IPS-18a (cell line): ENCODE measurements at regions not wholly inside any gene's neighbourhood (a gene's known extent, or its start where the extent isn't known, plus 50 kb on each side); places are given as distances from the start of the nearest gene placed in this dataset.

Experiments
- H3K27ac ChIP-seq: one replicate; pipeline ENCODE4 v1.5.1; 2013; ENCODE audit warnings: low read length
- H3K27me3 ChIP-seq: one replicate; pipeline ENCODE4 v1.6.1; 2013; ENCODE audit warnings: mild to moderate bottlenecking, low read length; ENCODE audit not compliant: control insufficient read depth, insufficient read depth
- H3K36me3 ChIP-seq: one replicate; pipeline ENCODE4 v1.6.1; 2013; ENCODE audit warnings: low read depth, low read length; ENCODE audit not compliant: control insufficient read depth
- H3K4me1 ChIP-seq: one replicate; pipeline ENCODE4 v1.6.1; 2013; ENCODE audit warnings: low read depth, low read length; ENCODE audit not compliant: control insufficient read depth
- H3K4me3 ChIP-seq: one replicate; pipeline ENCODE4 v1.5.1; 2013; ENCODE audit warnings: low read length
- H3K9ac ChIP-seq: one replicate; pipeline ENCODE4 v1.6.1; 2013; ENCODE audit warnings: mild to moderate bottlenecking, low read length, moderate library complexity
- H3K9me3 ChIP-seq: one replicate; pipeline ENCODE4 v1.6.1; 2013; ENCODE audit warnings: low read depth, low read length; ENCODE audit not compliant: control insufficient read depth

DNA sequence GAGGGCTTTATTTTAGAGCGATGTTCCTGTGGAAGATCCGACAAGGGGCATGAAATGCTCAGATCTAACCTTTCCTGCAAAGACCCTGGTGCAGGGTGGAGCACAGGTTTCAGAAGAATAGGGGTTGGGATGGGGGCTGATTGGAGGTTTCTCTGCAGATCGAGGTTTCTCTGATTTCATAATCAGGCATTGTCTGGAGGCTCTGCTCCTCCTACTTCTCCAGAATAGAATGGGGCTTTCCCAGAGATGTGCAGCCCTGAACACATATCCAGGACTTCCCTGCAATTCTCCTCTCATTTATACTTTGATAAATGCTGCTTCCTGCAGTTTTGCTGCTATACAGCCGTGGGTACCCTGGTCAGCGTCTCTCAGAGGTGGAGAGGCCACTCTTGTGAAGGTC, 397.6 kb upstream of the BOD1L1 start:
- peaks cover 6% of the 10 kb centered on the region for H3K4me1 ChIP-seq
- H3K36me3 ChIP-seq = no peaks in the 10 kb centered on the region
- H3K4me3 ChIP-seq = no peak overlapping the region
- H3K9me3 ChIP-seq = no peaks in the 10 kb centered on the region
- H3K27me3 ChIP-seq = no peaks in the 10 kb centered on the region
- no peak overlapping the region for H3K27ac ChIP-seq
- no peak overlapping the region for H3K9ac ChIP-seq

DNA sequence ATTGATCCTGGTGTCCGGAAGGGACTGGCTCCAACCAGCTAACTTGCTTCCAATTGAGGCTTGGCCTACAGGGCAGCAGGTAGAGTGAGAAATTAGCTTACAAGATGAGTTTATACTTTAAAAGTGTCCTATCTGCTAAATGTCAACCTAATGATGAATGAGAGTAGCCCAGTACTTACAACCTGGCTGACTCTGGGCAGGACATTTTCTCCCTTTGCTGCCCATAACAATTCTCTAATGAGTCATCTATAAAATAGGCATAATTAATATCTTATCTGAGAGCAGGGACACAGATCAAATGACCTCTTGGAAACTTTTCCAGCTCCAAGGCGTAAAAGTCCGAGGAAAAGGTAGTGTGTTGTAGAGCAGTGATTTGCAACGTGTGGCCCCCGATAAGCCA, 398.4 kb upstream of the BOD1L1 start:
- Histone ChIP-seq H3K27me3 (no peaks in the 10 kb centered on the region), H3K27ac (no peak overlapping the region), H3K36me3 (no peaks in the 10 kb centered on the region)

DNA sequence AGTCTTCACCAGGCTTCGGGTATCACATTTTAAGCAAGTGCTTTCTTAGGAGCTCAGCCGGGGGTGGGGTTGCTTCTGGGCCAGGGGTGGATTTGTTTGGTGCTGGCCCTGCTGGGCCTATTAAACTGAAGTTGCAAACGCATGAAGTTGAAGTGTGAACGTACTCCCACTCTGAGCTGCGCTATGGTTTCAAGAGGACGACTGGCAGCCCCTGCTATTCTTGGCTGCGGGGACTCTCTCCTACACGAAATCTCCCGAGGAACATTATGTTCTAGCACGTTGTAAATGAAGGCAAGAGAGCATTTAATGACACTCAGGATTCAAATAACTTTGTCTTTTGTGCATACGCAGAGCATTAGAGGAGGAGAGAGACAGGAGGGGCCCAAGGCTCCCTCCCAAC, 401.3 kb upstream of the BOD1L1 start:
- Histone ChIP-seq H3K4me3 (no peak overlapping the region), H3K27ac (no peak overlapping the region), H3K36me3 (no peaks in the 10 kb centered on the region), H3K9ac (no peak overlapping the region), H3K9me3 (no peaks in the 10 kb centered on the region), H3K4me1 (peaks cover 6% of the 10 kb centered on the region), H3K27me3 (no peaks in the 10 kb centered on the region)

More for the DNA sequence above, 398.4 kb upstream of the BOD1L1 start:
- peaks cover 6% of the 10 kb centered on the region for H3K4me1 ChIP-seq
- no peak overlapping the region for H3K9ac ChIP-seq
- no peak overlapping the region for H3K4me3 ChIP-seq
- no peaks in the 10 kb centered on the region for H3K9me3 ChIP-seq

DNA sequence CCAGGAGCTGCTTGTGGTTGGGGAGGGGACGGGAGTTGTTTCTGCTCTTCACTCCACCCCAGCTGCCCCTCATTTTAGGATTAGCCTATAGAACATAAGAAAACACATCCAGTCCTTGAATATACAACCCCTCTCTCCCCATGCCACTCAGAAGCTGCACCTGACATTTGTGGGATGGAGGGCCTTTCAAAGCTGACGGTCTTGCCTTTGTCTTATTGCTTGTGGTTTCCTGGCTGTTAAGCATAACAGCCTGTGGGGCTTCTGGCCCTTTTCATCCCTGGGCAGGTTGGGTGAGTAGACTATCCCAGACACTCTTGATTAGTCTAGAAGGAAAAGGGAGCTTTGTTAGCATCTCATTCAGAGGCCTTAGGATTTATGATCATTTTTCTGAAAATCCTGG, 407.6 kb upstream of the BOD1L1 start:
- Histone ChIP-seq H3K4me1 (no peaks in the 10 kb centered on the region), H3K36me3 (no peaks in the 10 kb centered on the region), H3K27ac (no peak overlapping the region), H3K9ac (no peak overlapping the region), H3K4me3 (no peak overlapping the region), H3K27me3 (no peaks in the 10 kb centered on the region), H3K9me3 (no peaks in the 10 kb centered on the region)

DNA sequence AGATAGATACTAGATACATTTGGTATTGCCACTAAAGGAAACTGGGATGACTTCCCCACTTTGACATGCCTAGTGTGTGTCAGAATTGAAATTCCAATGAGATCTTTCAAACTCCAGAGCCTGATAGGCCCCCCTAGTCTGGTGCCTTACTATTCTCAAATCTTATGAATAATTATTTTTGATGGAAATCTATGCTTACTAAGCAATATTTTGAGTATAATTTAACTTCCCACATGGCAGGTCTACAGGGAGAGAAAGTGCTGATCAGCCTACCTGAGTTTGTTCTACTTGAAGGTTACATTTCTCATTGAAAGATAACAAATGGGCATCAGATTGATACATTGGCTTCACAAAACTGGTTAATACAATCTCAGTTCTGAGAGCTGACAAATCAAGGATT, 415.7 kb upstream of the BOD1L1 start:
- Histone ChIP-seq H3K9ac (no peak overlapping the region), H3K4me3 (no peak overlapping the region), H3K9me3 (no peaks in the 10 kb centered on the region), H3K36me3 (no peaks in the 10 kb centered on the region), H3K27me3 (no peaks in the 10 kb centered on the region), H3K4me1 (no peaks in the 10 kb centered on the region), H3K27ac (no peak overlapping the region)

DNA sequence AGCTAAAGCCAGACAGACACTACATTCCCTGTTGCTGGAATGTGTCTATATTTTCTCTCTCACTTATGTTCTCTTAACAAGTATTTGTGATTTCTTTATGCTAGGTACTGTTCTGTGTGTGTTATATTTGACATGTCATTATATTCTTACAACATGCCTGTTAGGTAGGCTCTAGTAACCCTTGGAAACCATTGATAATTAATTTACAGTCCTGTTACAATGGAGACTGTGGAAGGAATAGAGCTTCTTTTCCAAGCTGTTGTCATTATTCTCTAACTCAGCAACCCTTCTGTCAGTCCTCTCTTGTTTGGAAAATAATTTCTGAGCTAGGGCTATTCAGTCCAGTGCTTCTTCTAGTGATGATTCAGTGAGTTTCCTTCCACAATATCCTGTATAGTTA, 419.1 kb upstream of the BOD1L1 start:
- Histone ChIP-seq H3K9ac (no peak overlapping the region), H3K9me3 (no peaks in the 10 kb centered on the region), H3K4me3 (no peak overlapping the region), H3K27me3 (no peaks in the 10 kb centered on the region), H3K4me1 (no peaks in the 10 kb centered on the region), H3K27ac (no peak overlapping the region), H3K36me3 (no peaks in the 10 kb centered on the region)

DNA sequence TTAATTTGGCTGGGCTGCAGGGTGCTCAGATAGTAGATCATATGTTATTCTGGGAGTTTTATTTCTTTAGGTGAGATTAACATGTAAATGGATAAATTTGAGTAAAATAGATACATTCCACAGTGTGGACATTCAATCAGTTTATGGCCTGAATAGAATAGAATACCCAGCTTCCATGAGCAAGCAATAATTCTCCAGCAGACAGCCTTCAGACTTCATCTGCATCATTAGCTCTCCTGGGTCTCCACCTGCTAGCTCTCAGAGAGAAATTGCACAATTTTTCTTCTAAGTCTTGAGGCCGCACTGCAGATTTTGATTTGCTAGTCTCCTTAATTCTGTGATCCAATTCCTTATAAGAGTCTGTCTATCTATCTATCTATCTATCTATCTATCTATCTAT, 420.3 kb upstream of the BOD1L1 start:
- no peaks in the 10 kb centered on the region for H3K4me1 ChIP-seq
- no peak overlapping the region for H3K27ac ChIP-seq
- H3K9me3 ChIP-seq = no peaks in the 10 kb centered on the region
- no peaks in the 10 kb centered on the region for H3K36me3 ChIP-seq
- H3K4me3 ChIP-seq = no peak overlapping the region
- H3K9ac ChIP-seq = no peak overlapping the region
- H3K27me3 ChIP-seq = no peaks in the 10 kb centered on the region

DNA sequence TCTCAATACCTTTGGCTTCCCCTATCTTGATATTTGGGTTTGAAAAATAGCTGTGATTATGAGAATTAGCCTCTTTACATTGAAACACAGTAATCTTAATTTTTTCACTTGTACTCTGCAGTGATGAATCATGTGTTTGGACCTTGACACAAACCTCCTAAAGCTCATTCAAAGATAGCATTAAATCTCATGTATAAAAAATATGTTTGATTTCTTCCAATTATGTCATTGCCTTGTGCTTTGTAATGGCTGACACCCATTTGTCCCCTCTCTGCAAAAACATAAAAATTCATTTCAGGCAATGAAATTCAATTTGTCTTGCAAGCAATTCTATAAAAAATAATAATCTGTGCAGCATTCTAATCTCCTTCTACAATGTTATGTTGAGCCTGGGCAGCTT, 422.4 kb upstream of the BOD1L1 start:
- Histone ChIP-seq H3K4me1 (no peaks in the 10 kb centered on the region), H3K27me3 (no peaks in the 10 kb centered on the region), H3K27ac (no peak overlapping the region), H3K4me3 (no peak overlapping the region), H3K9me3 (no peaks in the 10 kb centered on the region), H3K9ac (no peak overlapping the region), H3K36me3 (no peaks in the 10 kb centered on the region)

DNA sequence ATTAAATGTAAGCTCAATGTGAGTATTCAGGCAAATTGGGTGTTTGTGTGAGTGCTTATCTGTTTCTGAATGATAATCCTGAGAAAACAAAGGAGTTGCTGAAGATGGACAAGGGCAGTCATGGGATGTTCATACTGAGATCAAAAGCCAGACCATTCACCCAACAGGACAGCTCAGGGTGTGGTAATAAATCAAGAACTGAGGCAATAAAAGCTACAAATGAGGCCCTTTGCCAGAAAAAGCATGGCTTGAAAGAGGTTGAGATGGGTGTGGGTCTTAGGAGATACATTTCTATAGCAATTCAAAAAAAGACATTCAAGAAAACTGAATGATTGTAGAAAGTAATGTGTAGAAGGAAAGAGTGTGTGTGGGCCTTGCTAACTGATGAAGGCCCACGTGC, 425.8 kb upstream of the BOD1L1 start:
- no peak overlapping the region for H3K4me3 ChIP-seq
- H3K36me3 ChIP-seq = no peaks in the 10 kb centered on the region
- H3K27ac ChIP-seq = no peak overlapping the region
- no peaks in the 10 kb centered on the region for H3K27me3 ChIP-seq
- no peak overlapping the region for H3K9ac ChIP-seq
- H3K9me3 ChIP-seq = no peaks in the 10 kb centered on the region
- H3K4me1 ChIP-seq = no peaks in the 10 kb centered on the region

DNA sequence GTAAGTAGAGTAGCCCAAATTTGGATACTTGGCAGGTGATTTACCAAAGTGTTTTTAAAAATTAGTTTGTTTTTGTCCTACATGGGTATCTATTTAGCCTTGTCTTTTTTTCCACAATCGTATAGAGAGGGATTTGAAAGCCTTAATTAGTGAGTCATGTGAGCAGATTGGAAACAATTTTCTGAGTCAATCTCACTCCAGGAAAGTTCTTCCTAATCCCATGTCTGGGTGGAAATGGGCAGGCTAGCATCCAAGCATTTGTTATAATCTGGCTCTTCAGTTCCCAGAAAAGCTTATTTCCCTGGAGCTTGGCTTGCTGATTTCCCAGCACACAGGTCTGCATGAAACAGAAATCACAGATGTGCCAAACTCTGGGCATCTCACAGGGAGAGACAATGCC, 426.9 kb upstream of the BOD1L1 start:
- Histone ChIP-seq H3K4me3 (no peak overlapping the region), H3K27me3 (no peaks in the 10 kb centered on the region), H3K27ac (no peak overlapping the region), H3K9ac (no peak overlapping the region), H3K36me3 (no peaks in the 10 kb centered on the region), H3K4me1 (no peaks in the 10 kb centered on the region), H3K9me3 (no peaks in the 10 kb centered on the region)

DNA sequence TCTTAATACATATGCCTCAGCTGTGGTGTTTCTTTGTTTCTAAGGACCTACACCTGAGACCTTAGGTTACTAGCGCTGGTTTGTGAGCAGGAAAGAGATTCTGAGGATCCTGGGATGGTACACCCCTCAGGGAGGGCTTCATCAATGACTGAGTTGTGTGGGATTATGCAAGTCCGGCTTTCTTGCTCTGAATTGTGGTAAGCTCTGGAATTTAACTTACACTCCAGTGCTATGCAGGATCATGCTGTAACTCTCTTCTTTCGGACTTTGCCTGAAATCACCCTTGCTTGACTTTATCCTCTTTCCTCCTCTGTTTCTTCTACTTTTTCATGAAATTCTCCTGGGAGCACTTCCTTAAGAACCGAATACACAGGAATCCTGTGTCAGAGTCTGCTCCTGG, 431.5 kb upstream of the BOD1L1 start:
- Histone ChIP-seq H3K4me3 (no peak overlapping the region), H3K9ac (no peak overlapping the region)

DNA sequence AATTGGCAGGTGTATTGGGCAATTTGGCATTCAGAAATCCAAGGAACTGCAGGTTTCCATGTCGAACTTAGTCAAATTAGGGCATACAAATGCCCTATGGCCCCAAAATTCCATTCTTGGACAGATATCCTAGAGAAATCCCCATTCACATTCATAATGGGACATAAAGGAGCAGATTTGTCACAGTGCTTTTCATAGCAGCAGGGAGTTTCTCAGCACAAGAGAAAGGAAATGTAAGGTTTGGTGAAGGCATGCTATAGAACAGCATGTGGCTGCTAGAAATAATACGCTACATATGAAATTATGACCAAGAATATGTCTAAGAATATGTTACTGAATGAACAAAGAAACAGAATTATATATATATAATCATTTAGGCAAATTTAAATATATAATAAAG, 437.5 kb upstream of the BOD1L1 start:
- Histone ChIP-seq H3K27me3 (no peaks in the 10 kb centered on the region), H3K4me3 (no peak overlapping the region), H3K9me3 (no peaks in the 10 kb centered on the region), H3K27ac (no peak overlapping the region), H3K4me1 (peaks cover 17% of the 10 kb centered on the region), H3K36me3 (no peaks in the 10 kb centered on the region), H3K9ac (no peak overlapping the region)

More for the DNA sequence above, 431.5 kb upstream of the BOD1L1 start:
- no peak overlapping the region for H3K27ac ChIP-seq
- no peaks in the 10 kb centered on the region for H3K9me3 ChIP-seq
- no peaks in the 10 kb centered on the region for H3K36me3 ChIP-seq
- H3K4me1 ChIP-seq = no peaks in the 10 kb centered on the region
- no peaks in the 10 kb centered on the region for H3K27me3 ChIP-seq
